ENCODE measurements at regions not wholly inside any gene's neighbourhood (a gene's known extent, or its start where the extent isn't known, plus 50 kb on each side); places are given as distances from the start of the nearest gene placed in this dataset.
A peak's percentile ranks its signal among the peaks of the same experiment; 100 is the strongest.

- peak; percentile 43; the same call in 1 of the 3 replicates for ATAC-seq (ENCODE audit: low read depth)
- no peaks in the 10 kb centered on the region for H3K36me3 ChIP-seq (ENCODE audit: low read depth)
- no peak for TF ChIP-seq CTCF (IDR thresholded peaks at IDR 0.05; ENCODE audit: poor library complexity, severe bottlenecking)
- H3K4me1 ChIP-seq (ENCODE audit: insufficient read depth, poor library complexity, severe bottlenecking) = peaks cover 2% of the 10 kb centered on the region
- H3K9me3 ChIP-seq (ENCODE audit: severe bottlenecking) = no peaks in the 10 kb centered on the region
- H3K27ac ChIP-seq (ENCODE audit: poor library complexity, severe bottlenecking) = no peak overlapping the region
- H3K27me3 ChIP-seq (ENCODE audit: insufficient read depth, poor library complexity, severe bottlenecking) = no peaks in the 10 kb centered on the region
- DNase-seq (ENCODE audit: low spot score) = no peak
- no peak overlapping the region for H3K4me3 ChIP-seq (ENCODE audit: severe bottlenecking)
Observed at GRCh38 chr15:93800805-93801204, 430.6 kb upstream of the MCTP2 start.

GRCh38 chr15:93789441-93789840 lies 441.9 kb upstream of the MCTP2 start:
- TF ChIP-seq CTCF (IDR thresholded peaks at IDR 0.05; ENCODE audit: poor library complexity, severe bottlenecking) = no peak
- ATAC-seq (ENCODE audit: low read depth) (no peak), DNase-seq (ENCODE audit: low spot score) (no peak)
- no peak overlapping the region for H3K4me3 ChIP-seq (ENCODE audit: severe bottlenecking)
- no peaks in the 10 kb centered on the region for H3K27me3 ChIP-seq (ENCODE audit: insufficient read depth, poor library complexity, severe bottlenecking)
- no peaks in the 10 kb centered on the region for H3K4me1 ChIP-seq (ENCODE audit: insufficient read depth, poor library complexity, severe bottlenecking)
- no peaks in the 10 kb centered on the region for H3K9me3 ChIP-seq (ENCODE audit: severe bottlenecking)
- H3K27ac ChIP-seq (ENCODE audit: poor library complexity, severe bottlenecking) = no peak overlapping the region
- H3K36me3 ChIP-seq (ENCODE audit: low read depth) = no peaks in the 10 kb centered on the region

GRCh38 chr15:93780073-93780472 lies 451.3 kb upstream of the MCTP2 start:
- Histone ChIP-seq H3K9me3 (ENCODE audit: severe bottlenecking) (no peaks in the 10 kb centered on the region), H3K27ac (ENCODE audit: poor library complexity, severe bottlenecking) (no peak overlapping the region), H3K4me1 (ENCODE audit: insufficient read depth, poor library complexity, severe bottlenecking) (peaks cover 7% of the 10 kb centered on the region), H3K27me3 (ENCODE audit: insufficient read depth, poor library complexity, severe bottlenecking) (no peaks in the 10 kb centered on the region), H3K4me3 (ENCODE audit: severe bottlenecking) (no peak overlapping the region), H3K36me3 (ENCODE audit: low read depth) (no peaks in the 10 kb centered on the region)
- ATAC-seq (ENCODE audit: low read depth) (no peak), DNase-seq (ENCODE audit: low spot score) (no peak)
- TF ChIP-seq CTCF (IDR thresholded peaks at IDR 0.05; ENCODE audit: poor library complexity, severe bottlenecking) = no peak

DNA sequence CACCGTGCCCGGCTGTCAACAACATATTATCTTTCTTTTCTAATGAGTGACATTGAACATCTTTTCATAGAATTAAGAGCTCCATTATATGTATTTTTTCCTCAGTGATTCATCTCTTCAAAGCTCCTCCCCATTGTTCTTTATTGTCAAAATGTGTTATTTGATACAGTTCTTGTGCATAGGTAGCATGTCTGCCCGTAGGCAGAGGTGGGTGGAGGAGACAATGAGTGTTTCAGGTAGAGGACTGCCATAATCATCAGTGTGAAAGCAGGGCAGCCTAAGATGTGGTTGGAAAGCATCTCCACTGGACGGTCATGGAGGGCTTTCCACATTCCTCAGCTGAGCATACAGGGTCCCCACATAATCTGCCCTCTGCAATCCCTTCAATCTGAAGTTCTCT lies 452.0 kb upstream of the MCTP2 start:
- H3K4me1 ChIP-seq (ENCODE audit: insufficient read depth, poor library complexity, severe bottlenecking) = peaks cover 7% of the 10 kb centered on the region
- no peaks in the 10 kb centered on the region for H3K27me3 ChIP-seq (ENCODE audit: insufficient read depth, poor library complexity, severe bottlenecking)
- ATAC-seq (ENCODE audit: low read depth) (peak; percentile 92), DNase-seq (ENCODE audit: low spot score) (no peak)
- no peaks in the 10 kb centered on the region for H3K36me3 ChIP-seq (ENCODE audit: low read depth)
- H3K27ac ChIP-seq (ENCODE audit: poor library complexity, severe bottlenecking) = no peak overlapping the region
- no peak for TF ChIP-seq CTCF (IDR thresholded peaks at IDR 0.05; ENCODE audit: poor library complexity, severe bottlenecking)
- H3K9me3 ChIP-seq (ENCODE audit: severe bottlenecking) = no peaks in the 10 kb centered on the region
- no peak overlapping the region for H3K4me3 ChIP-seq (ENCODE audit: severe bottlenecking)

DNA sequence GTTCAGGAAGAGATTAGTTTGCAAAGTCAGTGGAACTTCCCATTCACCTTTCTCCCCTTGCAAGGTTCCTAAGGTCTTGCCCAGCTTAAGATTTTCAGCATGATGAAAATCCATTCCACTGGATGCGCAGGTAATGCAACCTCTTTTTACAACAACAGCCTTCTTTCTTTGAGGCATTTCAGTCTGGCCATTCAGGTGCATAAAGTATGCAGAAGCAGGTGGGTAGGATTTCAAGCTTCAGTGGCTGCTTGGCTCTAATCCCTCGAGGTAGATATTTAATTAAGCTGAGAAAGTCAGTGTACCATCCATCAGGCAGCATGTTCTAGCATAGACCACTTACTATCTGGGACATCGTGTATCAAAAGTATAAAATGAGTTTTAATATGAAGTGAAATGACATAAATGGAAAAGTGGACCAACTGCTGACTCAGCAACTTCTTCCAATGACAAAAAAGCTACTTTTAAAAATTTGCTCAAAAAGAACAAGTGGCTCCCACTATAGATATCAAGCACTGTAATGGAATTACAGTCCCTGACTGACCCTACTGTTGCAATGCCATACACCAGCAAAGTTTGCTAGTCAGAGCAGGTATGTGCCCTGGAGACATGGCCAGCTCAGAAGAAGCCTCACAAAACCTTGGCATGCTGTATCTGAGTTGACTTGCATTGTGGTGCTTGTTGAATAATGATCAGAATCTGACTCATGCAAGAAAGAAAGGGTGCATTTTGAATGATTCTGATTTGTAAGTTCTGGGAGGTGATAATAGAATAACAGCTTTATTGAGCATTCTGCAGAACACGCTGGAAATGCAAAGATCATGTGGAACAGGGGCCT lies 459.9 kb upstream of the MCTP2 start:
- no peaks in the 10 kb centered on the region for H3K36me3 ChIP-seq (ENCODE audit: low read depth)
- peaks cover 7% of the 10 kb centered on the region for H3K4me1 ChIP-seq (ENCODE audit: insufficient read depth, poor library complexity, severe bottlenecking)
- H3K4me3 ChIP-seq (ENCODE audit: severe bottlenecking) = no peak overlapping the region
- peak; percentile 94 for ATAC-seq (ENCODE audit: low read depth)
- no peak for DNase-seq (ENCODE audit: low spot score)
- peak overlapping the region; percentile 4 for H3K27ac ChIP-seq (ENCODE audit: poor library complexity, severe bottlenecking)
- no peaks in the 10 kb centered on the region for H3K27me3 ChIP-seq (ENCODE audit: insufficient read depth, poor library complexity, severe bottlenecking)
- TF ChIP-seq CTCF (IDR thresholded peaks at IDR 0.05; ENCODE audit: poor library complexity, severe bottlenecking) = no peak
- no peaks in the 10 kb centered on the region for H3K9me3 ChIP-seq (ENCODE audit: severe bottlenecking)

All from RWPE2 (cell line).